DMS 273 (cell line): ENCODE measurements at regions not wholly inside any gene's neighbourhood (a gene's known extent, or its start where the extent isn't known, plus 50 kb on each side); places are given as distances from the start of the nearest gene placed in this dataset.
A peak's percentile ranks its signal among the peaks of the same experiment; 100 is the strongest.

Source experiments
- DNase-seq: peaks from one replicate; lab custom pipeline; 2025; ENCODE audit not compliant: unreplicated experiment; lab: John Stamatoyannopoulos, UW

DNA sequence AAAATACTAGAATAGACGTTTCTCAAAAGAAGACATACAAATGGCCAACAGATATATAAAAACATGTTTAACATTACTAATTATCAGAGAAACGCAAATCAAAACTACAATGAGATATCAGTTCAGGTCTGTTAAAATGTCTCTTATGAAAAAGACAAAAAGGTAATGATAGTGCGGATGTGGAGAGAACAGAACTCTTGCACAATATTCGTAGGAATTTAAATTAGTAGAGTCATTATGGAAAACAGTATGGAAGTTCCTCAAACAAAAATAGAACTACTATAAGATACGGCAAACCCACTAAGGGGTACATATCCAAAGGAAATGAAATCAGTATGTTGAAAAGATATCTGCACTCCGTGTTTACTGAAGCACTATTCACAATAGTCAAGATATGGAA, 167.5 kb upstream of the CWC22 start:
- no peak for DNase-seq

- DNase-seq: peak; percentile 3
These were observed 162.4 kb upstream of the CWC22 start for GRCh38 chr2:180169474-180169873.

- no peak for DNase-seq
These were observed 154.3 kb upstream of the CWC22 start for GRCh38 chr2:180161415-180161814.

DNA sequence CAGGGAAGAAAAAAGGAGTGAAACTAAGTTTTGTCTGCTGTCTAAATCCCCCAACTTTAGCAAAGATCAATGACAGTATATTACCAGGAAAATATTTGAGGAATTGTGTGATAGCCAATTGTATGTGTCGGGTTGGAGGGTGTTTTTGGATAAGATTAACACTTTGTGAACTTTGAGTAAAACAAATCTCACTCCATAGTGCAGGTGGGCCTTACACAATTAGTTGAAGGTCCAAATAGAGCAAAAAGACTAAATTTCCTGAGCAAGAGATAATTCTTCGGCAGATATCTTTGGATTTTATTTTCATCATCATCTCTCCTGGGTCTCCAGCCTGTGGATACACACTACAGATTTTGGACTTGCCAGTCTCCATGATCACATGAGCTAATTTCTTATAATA, 152.8 kb upstream of the CWC22 start:
- no peak for DNase-seq

DNA sequence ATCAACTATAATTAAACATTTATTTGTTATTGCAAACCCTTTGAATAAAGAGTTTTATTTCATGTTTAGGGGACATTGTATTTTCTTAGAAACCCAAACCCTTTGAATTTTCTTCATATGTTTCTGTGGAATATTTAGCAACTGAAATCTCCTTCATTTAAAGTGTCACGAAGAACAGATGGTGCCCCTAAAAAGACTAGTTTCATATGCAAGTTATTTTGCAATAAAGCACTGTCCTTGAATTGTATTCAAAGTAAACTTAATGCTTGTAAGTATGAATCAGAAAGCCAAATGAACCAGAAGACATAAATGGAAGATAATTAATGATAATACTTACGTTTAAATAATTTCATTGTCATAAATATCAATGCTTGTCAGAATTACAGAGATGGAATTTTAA, 151.9 kb upstream of the CWC22 start:
- no peak for DNase-seq

- no peak for DNase-seq
These were observed 149.6 kb upstream of the CWC22 start for GRCh38 chr2:180156651-180157050.

DNA sequence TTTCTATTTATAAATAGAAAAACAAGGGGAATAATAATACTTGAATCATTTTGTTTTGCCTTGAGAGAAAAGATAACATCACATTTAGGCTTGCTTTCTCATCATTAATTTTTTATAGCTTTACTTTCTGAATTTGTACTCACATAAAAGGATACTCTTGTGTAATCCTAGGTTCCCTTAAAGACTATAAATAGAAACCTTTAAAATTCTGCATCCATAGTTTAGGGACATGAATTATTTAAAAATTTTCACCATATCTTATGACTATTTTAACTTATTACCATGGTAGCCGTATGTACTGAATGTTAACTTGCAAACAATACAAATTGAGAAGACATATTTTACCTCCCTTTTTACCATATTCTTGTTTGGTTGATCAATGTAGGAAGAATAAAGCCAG, 143.5 kb upstream of the CWC22 start:
- no peak for DNase-seq

- no peak for DNase-seq
These were observed 139.4 kb upstream of the CWC22 start for GRCh38 chr2:180146541-180146940.

GRCh38 chr2:180146114-180146513, 139.0 kb upstream of the CWC22 start:
- no peak for DNase-seq

GRCh38 chr2:180145163-180145562, 138.1 kb upstream of the CWC22 start:
- DNase-seq: peak; percentile 37

DNA sequence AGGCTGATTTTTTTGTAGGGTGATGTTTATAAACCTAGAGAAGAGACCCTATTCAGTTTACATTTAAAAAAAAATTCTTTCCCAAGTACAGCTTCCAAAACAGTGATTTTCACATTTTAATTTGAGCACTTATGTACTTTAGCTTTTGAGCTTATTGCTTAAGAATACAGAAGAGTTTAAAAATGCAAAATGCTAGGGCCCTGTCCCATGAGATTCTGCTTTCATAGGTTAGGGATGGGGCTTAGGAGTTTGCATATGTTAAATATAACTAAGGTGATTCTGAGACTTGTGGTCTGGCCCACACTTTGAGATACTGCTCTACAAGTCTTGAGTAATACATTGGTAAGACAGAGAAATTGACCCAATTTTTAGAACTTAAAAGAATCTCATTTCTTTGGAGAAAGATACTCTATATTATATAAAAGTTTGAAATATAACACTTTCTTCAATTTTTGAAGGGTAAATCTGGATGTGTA, 137.3 kb upstream of the CWC22 start:
- no peak for DNase-seq

DNA sequence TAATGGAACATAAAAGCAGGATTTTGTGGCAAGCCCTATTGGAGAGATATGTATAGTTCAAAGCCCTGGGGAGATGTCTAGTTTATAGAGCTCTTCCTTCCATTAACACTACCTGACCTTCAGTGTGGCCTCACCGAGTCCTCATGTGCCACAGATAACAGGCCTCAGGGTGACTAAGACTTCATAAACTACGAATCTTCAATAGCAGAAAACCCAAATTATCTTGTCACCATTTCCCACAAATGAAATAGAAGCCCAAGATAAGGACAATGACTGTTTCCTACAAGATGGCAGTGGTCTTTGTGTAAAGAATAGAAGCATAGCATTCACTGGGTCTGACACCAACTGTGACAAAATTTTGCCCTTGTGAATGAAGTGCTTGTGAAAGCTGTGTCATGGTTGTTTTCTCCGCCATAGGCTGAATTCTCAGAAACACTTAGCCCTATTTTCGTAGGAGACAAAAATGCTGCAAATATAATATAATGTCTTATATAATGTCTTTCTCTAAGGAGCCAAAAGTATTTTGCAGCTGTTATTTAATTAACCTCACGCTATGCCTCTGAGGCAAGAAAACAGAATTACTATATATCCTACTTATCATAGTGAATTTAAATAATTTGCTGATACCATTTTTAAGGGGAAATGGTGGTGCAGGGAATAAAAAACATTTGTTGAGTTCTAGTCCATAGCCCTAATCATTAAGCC, 136.7 kb upstream of the CWC22 start:
- DNase-seq: no peak

GRCh38 chr2:180141600-180141999, 134.5 kb upstream of the CWC22 start:
- no peak for DNase-seq

GRCh38 chr2:180133736-180134135, 126.6 kb upstream of the CWC22 start:
- peak; percentile 13 for DNase-seq

GRCh38 chr2:180130403-180130802, 123.3 kb upstream of the CWC22 start:
- DNase-seq: peak; percentile 36

DNA sequence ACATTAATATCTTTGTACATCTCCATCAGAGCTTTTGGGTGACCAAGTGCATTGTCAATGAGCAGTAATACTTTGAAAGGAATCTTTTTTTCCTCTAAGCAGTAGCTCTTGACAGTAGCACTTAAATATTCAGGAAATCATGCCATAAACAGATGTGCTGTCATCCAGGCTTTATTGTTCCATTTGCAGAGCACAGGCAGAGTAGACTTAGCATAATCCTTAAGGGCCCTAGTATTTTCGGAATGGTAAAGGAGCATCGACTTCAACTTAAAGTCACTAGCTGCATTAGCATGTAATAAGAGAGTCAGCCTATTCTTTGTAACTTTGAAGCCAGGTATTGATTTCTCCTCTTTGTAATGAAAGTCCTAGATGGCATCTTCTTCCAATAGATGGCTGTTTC, 121.8 kb upstream of the CWC22 start:
- no peak for DNase-seq

DNA sequence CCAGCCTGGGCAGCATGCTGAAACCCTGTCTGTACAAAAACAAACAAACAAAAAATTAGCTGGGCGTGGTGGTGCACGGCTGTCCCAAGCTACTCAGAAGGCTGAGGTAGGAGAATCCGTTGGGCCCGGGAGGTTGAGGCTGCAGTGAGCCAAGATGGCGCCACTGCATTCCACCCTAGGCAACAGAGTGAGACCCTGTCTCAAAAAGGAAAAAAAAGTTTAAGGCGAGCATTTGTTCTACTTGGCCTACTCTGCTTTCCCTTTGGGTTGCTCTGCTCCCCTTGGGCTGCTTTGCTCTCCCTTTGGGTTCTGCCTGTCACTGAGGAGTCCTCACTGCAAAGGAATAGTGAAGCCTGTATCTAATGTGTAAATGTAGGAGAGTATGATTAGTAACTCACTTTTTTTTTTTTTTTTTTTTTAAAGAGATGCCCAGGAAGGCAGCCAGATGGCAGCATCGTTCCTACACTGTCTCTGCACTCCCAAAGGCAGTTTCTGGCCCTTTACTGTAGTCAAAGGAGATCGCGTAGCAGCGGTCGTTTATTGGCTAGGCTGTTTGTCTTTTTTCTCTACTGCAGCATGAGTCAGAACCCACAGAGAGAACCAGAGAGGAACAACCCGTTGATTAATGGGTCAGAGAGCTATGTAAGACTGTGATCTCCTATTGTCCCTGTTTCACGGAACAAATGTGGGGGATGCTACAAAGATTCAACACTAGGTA, 118.3 kb upstream of the CWC22 start:
- peak; percentile 89 for DNase-seq

DNA sequence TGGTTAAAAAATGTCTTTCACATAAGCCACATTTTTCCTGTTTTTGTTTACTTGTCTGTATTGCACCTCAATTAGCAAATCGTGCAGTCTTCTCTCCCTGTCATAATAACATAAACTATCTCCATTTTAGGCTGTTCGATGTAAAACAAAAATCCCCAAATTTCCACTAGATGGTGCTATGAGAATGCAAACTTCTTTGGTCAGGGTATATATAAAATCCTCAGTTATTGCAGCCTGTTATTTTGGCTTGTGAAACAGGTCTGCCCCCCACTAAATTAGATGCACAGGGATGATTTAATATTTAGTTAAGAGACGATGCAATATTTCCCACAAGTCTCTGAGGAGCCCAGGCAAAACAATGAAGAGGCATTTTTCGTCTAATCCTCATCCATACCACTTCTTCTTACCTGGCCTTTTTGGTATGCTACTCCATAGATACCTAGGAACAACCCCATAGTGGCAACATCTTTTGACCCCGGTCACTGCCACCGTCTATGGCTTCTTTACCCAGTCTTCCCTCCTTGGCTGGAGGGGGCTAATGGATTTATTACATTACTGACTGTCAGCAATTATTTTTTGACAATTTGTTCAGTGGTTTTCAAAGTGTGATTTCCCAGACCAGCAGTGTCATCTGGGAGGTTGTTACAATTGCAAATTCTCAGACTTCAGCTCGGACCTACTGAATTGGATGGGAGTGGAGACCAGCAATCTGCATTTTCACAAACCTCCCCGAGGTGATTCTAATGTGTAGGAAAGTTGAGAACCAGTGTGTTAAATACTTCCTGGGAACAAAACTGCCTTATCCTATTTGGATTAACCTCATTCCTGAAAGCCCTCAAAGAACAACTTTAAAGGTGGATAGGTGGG, 117.4 kb upstream of the CWC22 start:
- DNase-seq: peak; percentile 83

GRCh38 chr2:180122874-180123273, 115.8 kb upstream of the CWC22 start:
- no peak for DNase-seq

DNA sequence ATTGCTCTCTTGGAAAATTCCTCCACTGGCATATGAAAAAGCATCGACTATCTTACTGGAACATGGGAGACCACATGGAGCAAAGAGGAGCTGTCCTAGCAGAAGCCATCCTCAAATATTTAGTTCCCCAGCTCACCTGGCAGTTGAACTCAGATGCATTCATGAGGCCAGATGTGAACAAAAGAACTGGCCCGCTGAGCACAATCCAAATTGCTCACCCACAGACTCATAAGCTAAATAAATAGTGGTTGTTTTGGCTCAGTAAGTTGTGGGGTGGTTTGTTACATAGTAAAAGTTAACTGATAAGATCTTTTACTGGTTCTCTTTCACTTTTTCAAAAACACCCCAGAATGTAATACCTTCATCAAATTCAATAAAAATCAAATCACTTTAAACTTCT, 108.6 kb upstream of the CWC22 start:
- DNase-seq: no peak

- DNase-seq: no peak
These were observed 108.2 kb upstream of the CWC22 start for GRCh38 chr2:180115269-180115668.

GRCh38 chr2:180111901-180112300, 104.8 kb upstream of the CWC22 start:
- no peak for DNase-seq
